CD4-positive, alpha-beta T cell treated with Interleukin-1 beta for 1 hour (primary cell): ENCODE measurements at regions not wholly inside any gene's neighbourhood (a gene's known extent, or its start where the extent isn't known, plus 50 kb on each side); places are given as distances from the start of the nearest gene placed in this dataset.

Experiments
- DNase-seq, 2 donors: peaks; one replicate each; pipeline ENCODE4 v3.0.0-alpha.2; 2020 to 2022

DNA sequence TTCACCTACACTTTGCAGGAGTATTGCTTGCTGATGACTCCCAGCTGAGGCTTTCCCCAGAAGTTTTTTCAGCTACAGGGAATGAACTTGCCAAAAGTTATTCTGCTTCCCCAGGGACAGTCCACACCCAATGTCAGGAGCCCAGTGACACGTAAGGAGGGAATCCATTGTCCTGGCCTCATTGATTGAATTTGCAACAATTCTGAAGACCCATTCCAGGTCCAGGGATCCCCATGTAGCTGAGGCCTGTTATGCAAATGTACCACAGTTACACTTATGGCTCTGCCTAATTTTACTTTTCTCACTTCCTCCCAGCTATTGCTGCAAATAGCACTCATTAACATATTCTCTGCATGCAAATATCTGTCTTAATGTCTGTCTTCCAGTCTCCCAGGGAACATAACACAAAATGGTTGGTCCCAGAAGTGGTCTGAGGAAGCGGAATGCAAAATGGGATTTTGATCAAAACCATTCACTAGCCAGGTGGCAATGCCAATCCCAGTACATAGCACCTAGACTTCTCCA is 113.7 kb upstream of the ACTRT1 start:
- no peak for DNase-seq

DNA sequence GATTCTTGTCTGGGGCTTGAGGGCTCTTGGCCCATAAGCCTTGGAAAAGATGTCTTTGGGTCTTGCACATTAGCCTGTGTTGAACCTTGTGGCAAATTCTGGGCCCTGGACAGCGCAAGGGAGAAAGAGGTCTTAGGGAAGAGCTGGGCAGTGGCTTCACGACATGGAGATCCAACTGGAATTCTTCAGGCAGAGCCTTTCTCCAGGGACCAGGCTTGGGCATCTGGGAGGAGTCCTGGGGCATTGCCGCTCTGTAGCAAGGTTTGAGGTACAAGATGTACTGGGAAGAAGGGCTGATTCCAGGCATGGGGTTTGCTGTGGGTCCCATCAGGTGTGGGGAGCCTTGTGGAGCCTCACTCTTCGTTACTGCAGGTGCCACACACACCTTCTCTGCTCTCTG is 104.0 kb upstream of the ACTRT1 start:
- DNase-seq: no peak

DNA sequence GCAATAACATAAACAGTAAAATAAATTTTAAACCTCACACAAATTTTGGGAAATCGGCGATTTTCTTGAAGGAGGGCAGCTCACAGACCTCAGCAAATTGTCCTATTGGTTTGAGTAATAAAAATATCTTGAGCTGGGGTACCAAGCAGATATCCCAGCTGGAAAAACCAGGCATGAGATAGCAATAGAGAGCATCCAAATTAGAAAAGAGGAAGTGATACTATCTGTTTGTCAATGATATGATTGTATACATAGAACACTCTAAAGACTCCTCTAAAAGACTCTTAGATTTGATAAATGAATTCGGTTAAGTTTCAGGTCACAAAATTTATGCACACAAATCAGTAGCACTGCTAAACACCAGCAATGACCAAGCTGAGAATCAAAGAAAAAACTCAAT is 90.5 kb upstream of the ACTRT1 start:
- DNase-seq: no peak

GRCh38 chrX:128106630-128107029 is 54.4 kb upstream of the ACTRT1 start:
- no peak for DNase-seq

DNA sequence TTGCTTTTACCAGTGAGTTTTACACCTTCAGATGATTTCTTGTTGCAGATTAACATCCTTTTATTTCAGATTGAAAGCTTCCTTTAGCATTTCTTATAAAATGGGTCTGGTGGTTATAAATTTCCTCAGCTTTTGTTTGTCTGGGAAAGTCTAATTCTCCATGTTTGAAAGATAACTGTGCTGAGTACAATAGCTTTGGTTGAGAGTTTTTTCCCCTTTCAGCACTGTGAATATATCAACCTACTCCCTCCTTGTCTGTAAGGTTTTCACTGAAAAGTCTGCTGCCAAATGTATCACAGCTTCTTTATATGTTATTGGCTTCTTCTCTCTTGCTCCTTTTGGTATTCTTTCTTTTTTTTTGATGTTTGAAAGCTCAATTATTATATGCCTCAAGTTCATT is 53.5 kb upstream of the ACTRT1 start:
- DNase-seq: no peak
